ENCODE measurements at regions not wholly inside any gene's neighbourhood (a gene's known extent, or its start where the extent isn't known, plus 50 kb on each side); places are given as distances from the start of the nearest gene placed in this dataset.

- TF ChIP-seq, protein P1, sequence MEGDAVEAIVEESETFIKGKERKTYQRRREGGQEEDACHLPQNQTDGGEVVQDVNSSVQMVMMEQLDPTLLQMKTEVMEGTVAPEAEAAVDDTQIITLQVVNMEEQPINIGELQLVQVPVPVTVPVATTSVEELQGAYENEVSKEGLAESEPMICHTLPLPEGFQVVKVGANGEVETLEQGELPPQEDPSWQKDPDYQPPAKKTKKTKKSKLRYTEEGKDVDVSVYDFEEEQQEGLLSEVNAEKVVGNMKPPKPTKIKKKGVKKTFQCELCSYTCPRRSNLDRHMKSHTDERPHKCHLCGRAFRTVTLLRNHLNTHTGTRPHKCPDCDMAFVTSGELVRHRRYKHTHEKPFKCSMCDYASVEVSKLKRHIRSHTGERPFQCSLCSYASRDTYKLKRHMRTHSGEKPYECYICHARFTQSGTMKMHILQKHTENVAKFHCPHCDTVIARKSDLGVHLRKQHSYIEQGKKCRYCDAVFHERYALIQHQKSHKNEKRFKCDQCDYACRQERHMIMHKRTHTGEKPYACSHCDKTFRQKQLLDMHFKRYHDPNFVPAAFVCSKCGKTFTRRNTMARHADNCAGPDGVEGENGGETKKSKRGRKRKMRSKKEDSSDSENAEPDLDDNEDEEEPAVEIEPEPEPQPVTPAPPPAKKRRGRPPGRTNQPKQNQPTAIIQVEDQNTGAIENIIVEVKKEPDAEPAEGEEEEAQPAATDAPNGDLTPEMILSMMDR (conservative IDR thresholded peaks at IDR 0.05), result no peak
- no peak overlapping the region for H3K27ac ChIP-seq
These were observed 777.8 kb upstream of the FRG1 start for GRCh38 chr4:189162888-189163287.

GRCh38 chr4:189176002-189176401 is 764.7 kb upstream of the FRG1 start:
- no peak overlapping the region for H3K27ac ChIP-seq
- TF ChIP-seq, protein P1 (conservative IDR thresholded peaks at IDR 0.05), result no peak

DNA sequence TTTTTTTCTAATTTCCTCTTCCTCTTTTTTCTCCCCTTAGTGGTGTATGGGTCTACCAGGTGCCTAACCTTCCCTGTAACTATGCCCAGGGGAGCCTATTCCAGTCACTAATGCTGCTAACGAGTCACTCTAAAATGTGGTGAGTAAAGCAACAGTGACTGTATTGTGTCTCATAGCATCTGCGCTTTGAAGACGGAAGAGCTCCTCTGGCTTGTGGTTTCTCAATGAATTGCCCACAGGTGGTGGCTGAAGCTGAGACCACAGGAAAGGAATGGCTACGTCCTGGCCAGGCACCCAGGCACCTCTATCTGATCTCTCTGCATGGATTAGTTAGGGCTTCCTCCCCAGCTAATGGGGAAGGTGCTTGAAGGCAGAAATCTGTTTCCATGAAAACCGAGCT is 763.5 kb upstream of the FRG1 start:
- H3K27ac ChIP-seq, result no peak overlapping the region

GRCh38 chr4:189178125-189178746 is 762.4 kb upstream of the FRG1 start:
- TF ChIP-seq, protein P1 (conservative IDR thresholded peaks at IDR 0.05), result no peak
- H3K27ac ChIP-seq, result no peak overlapping the region

More for the DNA sequence above, 763.5 kb upstream of the FRG1 start:
- TF ChIP-seq, protein P1 (conservative IDR thresholded peaks at IDR 0.05), result no peak

- TF ChIP-seq, protein P1 (conservative IDR thresholded peaks at IDR 0.05), result no peak
- no peak overlapping the region for H3K27ac ChIP-seq
These were observed 754.8 kb upstream of the FRG1 start for GRCh38 chr4:189185810-189186432.

DNA sequence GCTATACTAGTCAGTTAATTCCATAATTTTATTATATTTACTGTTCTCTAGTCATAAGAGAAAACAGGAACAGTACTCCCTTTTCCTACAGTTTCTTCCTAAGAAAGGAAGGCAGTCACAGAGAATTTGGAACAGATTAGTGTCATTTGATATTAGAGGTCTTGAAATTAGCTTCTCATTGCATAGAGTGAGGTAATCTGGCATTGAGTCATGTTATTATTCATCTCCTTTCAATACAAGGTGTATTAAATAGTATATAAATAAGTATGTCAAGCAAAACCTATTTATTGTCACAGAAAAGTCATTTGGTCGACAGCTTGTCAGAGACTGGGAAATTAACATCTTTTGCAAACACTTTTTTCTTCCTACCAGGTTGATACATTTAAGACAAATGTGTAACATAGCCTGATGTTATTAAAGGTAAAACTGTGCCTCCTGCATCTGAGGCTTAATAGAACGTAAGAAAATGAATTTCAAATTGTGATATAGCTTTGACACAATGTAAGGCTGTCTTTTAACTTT is 753.1 kb upstream of the FRG1 start:
- no peak overlapping the region for H3K27ac ChIP-seq
- TF ChIP-seq, protein P1 (conservative IDR thresholded peaks at IDR 0.05), result no peak

- H3K27ac ChIP-seq, result no peak overlapping the region
- TF ChIP-seq, protein P1 (conservative IDR thresholded peaks at IDR 0.05), result no peak
These were observed 742.0 kb upstream of the FRG1 start for GRCh38 chr4:189198624-189199023.

All from VCaP (cell line).